ENCODE measurements at regions not wholly inside any gene's neighbourhood (a gene's known extent, or its start where the extent isn't known, plus 50 kb on each side); places are given as distances from the start of the nearest gene placed in this dataset.
A peak's percentile ranks its signal among the peaks of the same experiment; 100 is the strongest.

DNA sequence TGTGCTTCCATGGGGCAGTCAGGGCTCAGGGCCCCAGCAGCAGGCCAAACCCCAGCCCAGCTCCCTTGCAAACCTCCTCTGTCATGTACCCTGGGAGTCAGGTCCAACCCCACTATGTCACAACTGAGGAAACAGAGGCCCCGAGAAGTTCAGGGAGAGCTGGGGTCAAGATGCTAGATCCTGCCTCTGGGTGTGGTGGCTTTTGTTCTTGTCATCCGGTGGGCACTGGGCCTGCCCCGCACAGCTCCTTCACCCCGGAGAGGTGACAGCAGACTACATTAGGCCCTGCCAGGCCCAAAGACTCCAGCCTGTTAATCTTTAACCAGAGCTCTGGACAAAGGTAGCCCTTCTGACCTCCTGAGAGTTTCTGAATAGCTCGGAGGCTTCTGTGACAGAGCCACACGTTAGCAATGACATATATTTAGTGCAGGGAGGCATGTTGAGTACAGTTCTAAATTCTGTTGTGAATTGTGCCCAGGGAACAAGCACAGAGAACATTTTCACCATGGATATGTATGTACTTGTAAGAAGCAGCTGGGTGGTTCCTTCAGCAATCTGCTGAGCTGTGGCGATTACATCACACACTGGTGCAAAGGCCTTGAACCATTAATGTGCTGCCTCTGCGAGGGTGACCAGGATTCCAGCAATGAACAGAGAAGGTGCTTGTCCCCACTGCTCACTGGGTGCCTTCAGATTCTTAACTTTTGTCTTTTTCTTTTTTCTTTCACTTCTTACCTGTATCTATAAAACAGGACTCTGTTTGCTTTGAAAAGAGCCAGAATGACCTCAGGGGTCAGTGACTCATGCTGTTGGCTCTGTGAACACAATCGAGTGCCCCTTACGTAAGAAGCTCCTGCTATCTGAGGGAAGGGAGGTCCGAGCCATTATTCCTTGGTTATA, 102.8 kb downstream of the RHOU start (continued):
- TF ChIP-seq THYN1 (CRISPR knock-in tag; IDR thresholded peaks at IDR 0.05; ENCODE audit: borderline replicate concordance, low read depth) (no peak; the same call in 1 of the 2 replicates), ZNF790 (CRISPR knock-in tag; IDR thresholded peaks at IDR 0.05; ENCODE audit: borderline replicate concordance) (no peak), MXI1 (IDR thresholded peaks at IDR 0.05; ENCODE audit: borderline replicate concordance, low read depth, low read length) (peak; percentile 28; the same call in 1 of the 3 replicates), SMAD3 (CRISPR knock-in tag; IDR thresholded peaks at IDR 0.05) (no peak; the same call in 1 of the 2 replicates), NFRKB (IDR thresholded peaks at IDR 0.05) (no peak), FOXP1 (IDR thresholded peaks at IDR 0.05) (no peak), FOXP1 (CRISPR knock-in tag; IDR thresholded peaks at IDR 0.05) (peak; percentile 70), TP53 (CRISPR knock-in tag; conservative IDR thresholded peaks at IDR 0.05) (no peak), ISX (CRISPR knock-in tag; conservative IDR thresholded peaks at IDR 0.05) (no peak), GABPB1 (CRISPR knock-in tag; IDR thresholded peaks at IDR 0.05) (peak; percentile 26; the same call in 1 of the 2 replicates), ZSCAN25 (CRISPR knock-in tag; IDR thresholded peaks at IDR 0.05) (0 out of 2 replicates have a peak, but pooled peaks have one; percentile 34), NONO (IDR thresholded peaks at IDR 0.05) (no peak), NONO (CRISPR knock-in tag; conservative IDR thresholded peaks at IDR 0.05) (no peak; the same call in 1 of the 2 replicates), HNF4G (IDR thresholded peaks at IDR 0.05; ENCODE audit: borderline replicate concordance, low read depth, low read length) (peak; percentile 5), HNF4G (CRISPR knock-in tag; IDR thresholded peaks at IDR 0.05; ENCODE audit: borderline replicate concordance, low read depth) (peak; percentile 38; the same call in 1 of the 2 replicates), NFE2 (CRISPR knock-in tag; IDR thresholded peaks at IDR 0.05) (no peak), MBD4 (IDR thresholded peaks at IDR 0.05; ENCODE audit: borderline replicate concordance, low read length) (no peak), ZNF619 (CRISPR knock-in tag; IDR thresholded peaks at IDR 0.05) (no peak), KAT2B (IDR thresholded peaks at IDR 0.05; ENCODE audit: borderline replicate concordance, low read depth, low read length) (no peak)
- TF ChIP-seq, protein P1, sequence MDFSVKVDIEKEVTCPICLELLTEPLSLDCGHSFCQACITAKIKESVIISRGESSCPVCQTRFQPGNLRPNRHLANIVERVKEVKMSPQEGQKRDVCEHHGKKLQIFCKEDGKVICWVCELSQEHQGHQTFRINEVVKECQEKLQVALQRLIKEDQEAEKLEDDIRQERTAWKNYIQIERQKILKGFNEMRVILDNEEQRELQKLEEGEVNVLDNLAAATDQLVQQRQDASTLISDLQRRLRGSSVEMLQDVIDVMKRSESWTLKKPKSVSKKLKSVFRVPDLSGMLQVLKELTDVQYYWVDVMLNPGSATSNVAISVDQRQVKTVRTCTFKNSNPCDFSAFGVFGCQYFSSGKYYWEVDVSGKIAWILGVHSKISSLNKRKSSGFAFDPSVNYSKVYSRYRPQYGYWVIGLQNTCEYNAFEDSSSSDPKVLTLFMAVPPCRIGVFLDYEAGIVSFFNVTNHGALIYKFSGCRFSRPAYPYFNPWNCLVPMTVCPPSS (IDR thresholded peaks at IDR 0.05), result no peak
- TF ChIP-seq, protein P2, sequence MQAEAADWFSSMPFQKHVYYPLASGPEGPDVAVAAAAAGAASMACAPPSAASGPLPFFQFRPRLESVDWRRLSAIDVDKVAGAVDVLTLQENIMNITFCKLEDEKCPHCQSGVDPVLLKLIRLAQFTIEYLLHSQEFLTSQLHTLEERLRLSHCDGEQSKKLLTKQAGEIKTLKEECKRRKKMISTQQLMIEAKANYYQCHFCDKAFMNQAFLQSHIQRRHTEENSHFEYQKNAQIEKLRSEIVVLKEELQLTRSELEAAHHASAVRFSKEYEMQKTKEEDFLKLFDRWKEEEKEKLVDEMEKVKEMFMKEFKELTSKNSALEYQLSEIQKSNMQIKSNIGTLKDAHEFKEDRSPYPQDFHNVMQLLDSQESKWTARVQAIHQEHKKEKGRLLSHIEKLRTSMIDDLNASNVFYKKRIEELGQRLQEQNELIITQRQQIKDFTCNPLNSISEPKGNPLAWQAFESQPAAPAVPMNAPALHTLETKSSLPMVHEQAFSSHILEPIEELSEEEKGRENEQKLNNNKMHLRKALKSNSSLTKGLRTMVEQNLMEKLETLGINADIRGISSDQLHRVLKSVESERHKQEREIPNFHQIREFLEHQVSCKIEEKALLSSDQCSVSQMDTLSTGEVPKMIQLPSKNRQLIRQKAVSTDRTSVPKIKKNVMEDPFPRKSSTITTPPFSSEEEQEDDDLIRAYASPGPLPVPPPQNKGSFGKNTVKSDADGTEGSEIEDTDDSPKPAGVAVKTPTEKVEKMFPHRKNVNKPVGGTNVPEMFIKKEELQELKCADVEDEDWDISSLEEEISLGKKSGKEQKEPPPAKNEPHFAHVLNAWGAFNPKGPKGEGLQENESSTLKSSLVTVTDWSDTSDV (CRISPR knock-in tag; IDR thresholded peaks at IDR 0.05), result no peak
- TF ChIP-seq, protein P3, sequence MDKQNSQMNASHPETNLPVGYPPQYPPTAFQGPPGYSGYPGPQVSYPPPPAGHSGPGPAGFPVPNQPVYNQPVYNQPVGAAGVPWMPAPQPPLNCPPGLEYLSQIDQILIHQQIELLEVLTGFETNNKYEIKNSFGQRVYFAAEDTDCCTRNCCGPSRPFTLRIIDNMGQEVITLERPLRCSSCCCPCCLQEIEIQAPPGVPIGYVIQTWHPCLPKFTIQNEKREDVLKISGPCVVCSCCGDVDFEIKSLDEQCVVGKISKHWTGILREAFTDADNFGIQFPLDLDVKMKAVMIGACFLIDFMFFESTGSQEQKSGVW (CRISPR knock-in tag; IDR thresholded peaks at IDR 0.05; ENCODE audit: borderline replicate concordance), result no peak
- TF ChIP-seq, protein P4, sequence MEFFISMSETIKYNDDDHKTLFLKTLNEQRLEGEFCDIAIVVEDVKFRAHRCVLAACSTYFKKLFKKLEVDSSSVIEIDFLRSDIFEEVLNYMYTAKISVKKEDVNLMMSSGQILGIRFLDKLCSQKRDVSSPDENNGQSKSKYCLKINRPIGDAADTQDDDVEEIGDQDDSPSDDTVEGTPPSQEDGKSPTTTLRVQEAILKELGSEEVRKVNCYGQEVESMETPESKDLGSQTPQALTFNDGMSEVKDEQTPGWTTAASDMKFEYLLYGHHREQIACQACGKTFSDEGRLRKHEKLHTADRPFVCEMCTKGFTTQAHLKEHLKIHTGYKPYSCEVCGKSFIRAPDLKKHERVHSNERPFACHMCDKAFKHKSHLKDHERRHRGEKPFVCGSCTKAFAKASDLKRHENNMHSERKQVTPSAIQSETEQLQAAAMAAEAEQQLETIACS (CRISPR knock-in tag; IDR thresholded peaks at IDR 0.05), result no peak
- TF ChIP-seq, protein P5, sequence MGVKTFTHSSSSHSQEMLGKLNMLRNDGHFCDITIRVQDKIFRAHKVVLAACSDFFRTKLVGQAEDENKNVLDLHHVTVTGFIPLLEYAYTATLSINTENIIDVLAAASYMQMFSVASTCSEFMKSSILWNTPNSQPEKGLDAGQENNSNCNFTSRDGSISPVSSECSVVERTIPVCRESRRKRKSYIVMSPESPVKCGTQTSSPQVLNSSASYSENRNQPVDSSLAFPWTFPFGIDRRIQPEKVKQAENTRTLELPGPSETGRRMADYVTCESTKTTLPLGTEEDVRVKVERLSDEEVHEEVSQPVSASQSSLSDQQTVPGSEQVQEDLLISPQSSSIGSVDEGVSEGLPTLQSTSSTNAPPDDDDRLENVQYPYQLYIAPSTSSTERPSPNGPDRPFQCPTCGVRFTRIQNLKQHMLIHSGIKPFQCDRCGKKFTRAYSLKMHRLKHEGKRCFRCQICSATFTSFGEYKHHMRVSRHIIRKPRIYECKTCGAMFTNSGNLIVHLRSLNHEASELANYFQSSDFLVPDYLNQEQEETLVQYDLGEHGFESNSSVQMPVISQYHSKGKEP (CRISPR knock-in tag; IDR thresholded peaks at IDR 0.05), result no peak

Data from HepG2 (cell line).